Pancreas (tissue), 10 donors: ENCODE measurements at regions not wholly inside any gene's neighbourhood (a gene's known extent, or its start where the extent isn't known, plus 50 kb on each side); places are given as distances from the start of the nearest gene placed in this dataset.

Experiments used
- ATAC-seq, 4 donors: fragments of 200-7000 bp; cut with Tn5 transposase; one replicate each; pipeline versions ENCODE4 v1.8.0 to v1.9.1; 2020; ENCODE audit warnings: mild to moderate bottlenecking in 4 of 4, moderate library complexity in 4 of 4
- DNase-seq, 6 donors: peaks; one replicate each; pipeline ENCODE4 v3.0.0-alpha.2; 2020
- FAIRE-seq: peaks from 2 replicates; lab custom pipeline; 2012; peaks lifted over from hg19 to GRCh38; lab: Jason Lieb, UNC
- H3K27ac ChIP-seq, 4 donors: fragments of 200-600 bp; sonication (generic); 1 replicate in 3 of 4; 2 replicates in 1 of 4; pipeline versions ENCODE4 v1.5.0 to v1.8.0; 2020
- H3K27me3 ChIP-seq, 4 donors: fragments of 200-600 bp; one replicate each; pipeline ENCODE4 v1.8.0; 2021
- H3K36me3 ChIP-seq, 3 donors: fragments of 200-600 bp; sonication (generic) in 1 of 3; one replicate each; pipeline versions ENCODE4 v1.5.0 to v1.8.0; 2020 to 2021
- H3K4me1 ChIP-seq, 3 donors: fragments of 200-600 bp; one replicate each; pipeline ENCODE4 v1.8.0; 2021
- H3K4me3 ChIP-seq, 4 donors: fragments of 200-600 bp; sonication (generic) in 2 of 4; one replicate each; pipeline versions ENCODE4 v1.5.0 to v1.8.0; 2020 to 2021
- H3K9me3 ChIP-seq, 4 donors: fragments of 200-600 bp; one replicate each; pipeline ENCODE4 v1.8.0; 2021
- WGBS, 2 donors: extraction: QIAGEN DNeasy Blood & Tissue Kit; methylation state at CpG; one replicate each; pipeline ENCODE4 v1.1.7; 2013; 5-methylcytosine and 5-hydroxymethylcytosine counted together
- intact Hi-C, 3 donors: fragments of 100-400 bp; cut with DNase I; formaldehyde crosslinking; loops; one replicate each; pipeline versions ENCODE4 v1.11.1 to v1.14.2; 2022
- TF ChIP-seq, protein P1 (sequence below), 4 donors: fragments of 200-600 bp; sonication (generic) in 3 of 4; IDR thresholded peaks; one replicate each; pipeline versions ENCODE4 v1.5.0 to v1.8.0; 2021; ENCODE audit warnings: antibody characterized with exemption in 4 of 4
- donor health status: healthy with polysubstance abuse.
- donor health status: DM: no; HTN: no; CAD: no; lungs with moderate emphysema.
- donor health status: DM: no; HTN: no; CAD: no.
- donor health status: control.
- donor health status: control.
- donor health status: Bipolar disorder and iron deficiency.
- donor health status: DM: yes; HTN: yes; CAD: no.
- donor health status: DM: no; HTN: no; CAD: no.
- donor health status: DM: no; HTN: no; CAD: no.
- donor health status: DM: yes; HTN: yes; CAD: no.

DNA sequence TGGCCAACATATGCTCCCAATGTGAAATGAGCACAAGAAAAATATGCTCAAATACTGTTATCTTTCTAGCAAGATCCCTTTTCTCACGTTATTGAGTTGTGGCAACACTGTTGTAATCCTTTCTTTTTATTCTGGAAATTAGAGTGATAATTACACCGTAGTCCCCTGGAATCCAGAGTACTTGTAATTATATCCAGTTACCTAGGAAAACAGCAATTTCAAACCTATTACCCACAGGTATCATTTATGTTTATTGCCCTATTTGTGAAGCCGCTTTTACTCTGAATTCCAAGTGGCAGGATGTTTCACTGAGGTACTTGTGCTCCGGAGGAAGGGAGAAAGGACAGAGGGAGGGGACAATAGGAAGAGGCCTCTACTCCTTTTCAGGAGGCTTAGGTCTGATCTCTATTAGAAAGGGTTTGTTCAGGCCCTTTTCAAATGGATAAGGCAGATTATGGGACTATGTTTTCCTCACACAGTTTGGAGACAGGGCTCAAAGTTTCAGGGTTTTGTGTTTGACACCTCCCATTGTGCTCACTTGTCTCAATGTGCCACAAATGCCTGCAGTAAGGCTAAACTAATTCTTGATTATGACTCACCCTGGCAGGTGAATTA, 646.6 kb downstream of the TUSC7 start:
- intact Hi-C loops = no loop called here
- DNase-seq (no peak), FAIRE-seq (no peak), ATAC-seq (no peak)
- Histone ChIP-seq H3K27ac (no peak overlapping the region), H3K27me3 (no peaks in the 10 kb centered on the region), H3K4me3 (no peak overlapping the region), H3K36me3 (no peaks in the 10 kb centered on the region), H3K4me1 (no peaks in the 10 kb centered on the region), H3K9me3 (no peaks in the 10 kb centered on the region)
- TF ChIP-seq, protein P1, sequence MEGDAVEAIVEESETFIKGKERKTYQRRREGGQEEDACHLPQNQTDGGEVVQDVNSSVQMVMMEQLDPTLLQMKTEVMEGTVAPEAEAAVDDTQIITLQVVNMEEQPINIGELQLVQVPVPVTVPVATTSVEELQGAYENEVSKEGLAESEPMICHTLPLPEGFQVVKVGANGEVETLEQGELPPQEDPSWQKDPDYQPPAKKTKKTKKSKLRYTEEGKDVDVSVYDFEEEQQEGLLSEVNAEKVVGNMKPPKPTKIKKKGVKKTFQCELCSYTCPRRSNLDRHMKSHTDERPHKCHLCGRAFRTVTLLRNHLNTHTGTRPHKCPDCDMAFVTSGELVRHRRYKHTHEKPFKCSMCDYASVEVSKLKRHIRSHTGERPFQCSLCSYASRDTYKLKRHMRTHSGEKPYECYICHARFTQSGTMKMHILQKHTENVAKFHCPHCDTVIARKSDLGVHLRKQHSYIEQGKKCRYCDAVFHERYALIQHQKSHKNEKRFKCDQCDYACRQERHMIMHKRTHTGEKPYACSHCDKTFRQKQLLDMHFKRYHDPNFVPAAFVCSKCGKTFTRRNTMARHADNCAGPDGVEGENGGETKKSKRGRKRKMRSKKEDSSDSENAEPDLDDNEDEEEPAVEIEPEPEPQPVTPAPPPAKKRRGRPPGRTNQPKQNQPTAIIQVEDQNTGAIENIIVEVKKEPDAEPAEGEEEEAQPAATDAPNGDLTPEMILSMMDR (IDR thresholded peaks at IDR 0.05) = no peak
- WGBS, 2 donors = 52 to 62% methylated on average over 4 of the region's 4 CpGs

DNA sequence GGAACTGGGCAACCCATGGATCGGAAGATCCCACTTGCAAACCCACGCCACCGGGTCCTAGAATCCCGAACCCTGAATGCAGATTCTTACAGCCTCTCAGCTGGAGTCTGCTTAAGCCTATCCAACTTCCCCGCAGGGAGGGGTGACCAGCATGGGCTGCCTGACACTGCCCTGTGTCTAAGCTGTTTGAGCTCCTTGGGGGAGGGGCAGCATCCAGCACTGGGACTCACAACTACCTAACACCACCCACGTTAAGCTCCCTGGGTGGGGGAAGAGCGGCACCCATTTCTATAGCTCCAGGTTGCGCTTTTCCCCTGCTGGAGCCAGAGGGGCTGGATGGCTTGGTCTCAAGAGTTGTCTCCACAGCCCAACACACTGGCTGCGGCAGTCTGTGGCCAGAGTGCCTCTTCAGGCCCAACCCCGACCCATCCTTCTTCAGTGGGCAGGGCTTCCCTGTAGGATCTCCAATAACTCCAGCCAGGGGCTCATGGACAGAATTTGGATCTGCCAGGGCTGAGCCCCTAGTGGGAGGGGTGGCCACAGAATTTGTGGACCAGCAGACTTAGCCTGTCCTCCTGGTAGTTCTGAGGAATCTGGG, 649.2 kb downstream of the TUSC7 start:
- DNase-seq (peak in 1 of 6 donors; percentile 27), ATAC-seq (no peak), FAIRE-seq (no peak)
- Histone ChIP-seq H3K27me3 (no peaks in the 10 kb centered on the region), H3K27ac (no peak overlapping the region), H3K36me3 (no peaks in the 10 kb centered on the region), H3K4me1 (no peaks in the 10 kb centered on the region), H3K4me3 (no peak overlapping the region), H3K9me3 (no peaks in the 10 kb centered on the region)
- intact Hi-C loops = no loop called here
- TF ChIP-seq, protein P1 (IDR thresholded peaks at IDR 0.05) = no peak
- 94% methylated on average over 10 of the region's 10 CpGs for WGBS, 2 donors

DNA sequence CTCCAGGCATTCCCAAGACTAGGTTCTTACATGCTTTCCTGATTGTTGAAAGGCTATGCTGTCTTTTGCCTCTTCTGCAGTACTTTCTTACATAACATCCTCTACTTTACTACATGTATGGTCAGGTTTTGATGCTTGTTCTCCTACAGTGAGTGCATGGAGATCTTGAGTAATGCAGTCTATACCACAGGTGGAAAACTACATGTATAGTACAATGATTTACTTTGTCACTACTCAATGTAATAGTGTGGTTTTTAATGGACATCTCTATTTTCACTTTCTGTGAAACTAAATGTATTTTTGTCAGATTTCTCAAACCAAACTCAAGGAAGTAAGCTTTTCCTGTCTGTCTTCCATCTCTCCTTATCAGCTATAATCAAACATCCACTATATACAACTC, 657.0 kb downstream of the TUSC7 start:
- FAIRE-seq = no peak

DNA sequence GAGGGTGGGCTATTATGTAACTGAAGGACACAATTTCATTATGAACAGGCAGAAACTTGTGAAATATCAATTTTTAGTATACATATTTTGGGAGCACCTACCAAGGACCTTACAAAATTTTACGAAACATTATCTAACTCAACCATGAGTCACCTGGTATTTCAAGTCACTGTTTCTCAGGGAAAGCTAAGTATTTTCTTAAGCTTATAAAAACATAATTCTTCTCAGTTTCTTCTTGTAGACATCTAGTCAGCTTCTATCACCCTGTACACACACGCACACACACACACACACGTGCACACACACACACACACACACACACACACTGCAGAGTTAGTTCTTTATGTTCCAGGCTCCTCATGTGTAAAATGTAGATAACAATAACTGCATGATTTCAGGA, 658.3 kb downstream of the TUSC7 start:
- no peak for FAIRE-seq
- Histone ChIP-seq H3K4me1 (no peaks in the 10 kb centered on the region), H3K4me3 (no peak overlapping the region), H3K27ac (no peak overlapping the region), H3K27me3 (no peaks in the 10 kb centered on the region), H3K36me3 (no peaks in the 10 kb centered on the region), H3K9me3 (no peaks in the 10 kb centered on the region)
- TF ChIP-seq, protein P1 (IDR thresholded peaks at IDR 0.05) = no peak
- intact Hi-C loops = no loop called here
- 88 to 92% methylated on average over 3 of the region's 3 CpGs for WGBS, 2 donors
- ATAC-seq = no peak
- no peak for DNase-seq

More for the DNA sequence above, 657.0 kb downstream of the TUSC7 start:
- TF ChIP-seq, protein P1 (IDR thresholded peaks at IDR 0.05) = no peak
- H3K27ac ChIP-seq = no peak overlapping the region
- DNase-seq (no peak), ATAC-seq (no peak)
- H3K4me1 ChIP-seq = no peaks in the 10 kb centered on the region
- H3K4me3 ChIP-seq = no peak overlapping the region
- no peaks in the 10 kb centered on the region for H3K9me3 ChIP-seq
- no peaks in the 10 kb centered on the region for H3K36me3 ChIP-seq
- intact Hi-C loops = no loop called here
- H3K27me3 ChIP-seq = no peaks in the 10 kb centered on the region

DNA sequence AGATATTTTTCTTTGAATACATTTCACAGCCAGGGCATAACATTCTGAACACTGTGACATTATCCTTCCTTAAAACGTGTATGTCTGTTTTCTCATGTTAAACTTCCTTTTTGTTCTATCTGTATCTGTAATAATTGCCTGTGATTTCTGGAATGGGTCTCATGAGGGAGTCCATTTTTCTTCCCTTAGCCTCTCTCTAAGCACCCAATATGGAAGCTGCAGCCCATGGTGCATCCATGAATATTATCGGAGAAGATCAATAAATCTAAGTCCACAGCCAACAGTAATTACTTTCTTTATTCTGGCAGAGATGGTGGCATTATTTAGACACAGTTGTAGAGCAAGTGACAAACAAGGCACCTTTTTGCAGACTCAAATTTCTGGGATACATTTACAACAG, 671.1 kb downstream of the TUSC7 start:
- Histone ChIP-seq H3K4me1 (no peaks in the 10 kb centered on the region), H3K36me3 (no peaks in the 10 kb centered on the region), H3K27ac (no peak overlapping the region), H3K9me3 (no peaks in the 10 kb centered on the region), H3K27me3 (no peaks in the 10 kb centered on the region), H3K4me3 (no peak overlapping the region)
- DNase-seq (no peak), ATAC-seq (no peak), FAIRE-seq (no peak)
- WGBS, 2 donors = 52 to 59% methylated on average over 2 of the region's 2 CpGs
- TF ChIP-seq, protein P1 (IDR thresholded peaks at IDR 0.05) = no peak
- intact Hi-C loops = no loop called here
